Choroid plexus epithelial cell (primary cell): ENCODE measurements at regions not wholly inside any gene's neighbourhood (a gene's known extent, or its start where the extent isn't known, plus 50 kb on each side); places are given as distances from the start of the nearest gene placed in this dataset.

ENCODE experiments used
- DNase-seq: peaks from one replicate; pipeline ENCODE4 v3.0.0-alpha.2; 2010; ENCODE audit warnings: low read depth
- H3K4me3 ChIP-seq: 2 replicates; pipeline ENCODE4 v1.5.1; 2011; ENCODE audit warnings: low read depth, mild to moderate bottlenecking, control low read depth, low read length, moderate library complexity
- TF ChIP-seq, protein P1 (sequence below): conservative IDR thresholded peaks from 2 replicates; pipeline ENCODE4 v1.5.1; 2011; ENCODE audit warnings: low read depth, mild to moderate bottlenecking, control low read depth, inconsistent platforms, low read length, moderate library complexity

DNA sequence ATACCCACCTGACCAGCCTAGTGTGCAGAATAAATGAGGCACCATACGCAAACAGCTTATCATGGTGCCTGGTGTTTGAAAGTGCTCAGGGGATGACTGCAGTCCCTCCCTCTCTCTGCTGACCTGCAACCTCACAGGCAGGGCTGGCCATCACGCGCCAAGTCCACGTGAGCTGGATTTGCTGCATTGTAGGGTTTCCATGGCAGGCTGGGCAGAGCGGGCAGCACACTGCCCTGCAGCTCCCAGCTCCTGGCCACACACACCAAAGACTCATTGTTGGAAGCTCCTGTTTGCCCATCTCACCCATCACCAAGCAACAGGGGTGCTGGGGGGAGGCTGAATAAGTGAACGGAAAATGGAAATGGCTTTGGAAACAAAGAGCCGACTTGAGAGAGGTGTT is 81.8 kb downstream of the IRX3 start:
- TF ChIP-seq, protein P1, sequence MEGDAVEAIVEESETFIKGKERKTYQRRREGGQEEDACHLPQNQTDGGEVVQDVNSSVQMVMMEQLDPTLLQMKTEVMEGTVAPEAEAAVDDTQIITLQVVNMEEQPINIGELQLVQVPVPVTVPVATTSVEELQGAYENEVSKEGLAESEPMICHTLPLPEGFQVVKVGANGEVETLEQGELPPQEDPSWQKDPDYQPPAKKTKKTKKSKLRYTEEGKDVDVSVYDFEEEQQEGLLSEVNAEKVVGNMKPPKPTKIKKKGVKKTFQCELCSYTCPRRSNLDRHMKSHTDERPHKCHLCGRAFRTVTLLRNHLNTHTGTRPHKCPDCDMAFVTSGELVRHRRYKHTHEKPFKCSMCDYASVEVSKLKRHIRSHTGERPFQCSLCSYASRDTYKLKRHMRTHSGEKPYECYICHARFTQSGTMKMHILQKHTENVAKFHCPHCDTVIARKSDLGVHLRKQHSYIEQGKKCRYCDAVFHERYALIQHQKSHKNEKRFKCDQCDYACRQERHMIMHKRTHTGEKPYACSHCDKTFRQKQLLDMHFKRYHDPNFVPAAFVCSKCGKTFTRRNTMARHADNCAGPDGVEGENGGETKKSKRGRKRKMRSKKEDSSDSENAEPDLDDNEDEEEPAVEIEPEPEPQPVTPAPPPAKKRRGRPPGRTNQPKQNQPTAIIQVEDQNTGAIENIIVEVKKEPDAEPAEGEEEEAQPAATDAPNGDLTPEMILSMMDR = no peak
- DNase-seq = no peak
- H3K4me3 ChIP-seq = no peak overlapping the region

DNA sequence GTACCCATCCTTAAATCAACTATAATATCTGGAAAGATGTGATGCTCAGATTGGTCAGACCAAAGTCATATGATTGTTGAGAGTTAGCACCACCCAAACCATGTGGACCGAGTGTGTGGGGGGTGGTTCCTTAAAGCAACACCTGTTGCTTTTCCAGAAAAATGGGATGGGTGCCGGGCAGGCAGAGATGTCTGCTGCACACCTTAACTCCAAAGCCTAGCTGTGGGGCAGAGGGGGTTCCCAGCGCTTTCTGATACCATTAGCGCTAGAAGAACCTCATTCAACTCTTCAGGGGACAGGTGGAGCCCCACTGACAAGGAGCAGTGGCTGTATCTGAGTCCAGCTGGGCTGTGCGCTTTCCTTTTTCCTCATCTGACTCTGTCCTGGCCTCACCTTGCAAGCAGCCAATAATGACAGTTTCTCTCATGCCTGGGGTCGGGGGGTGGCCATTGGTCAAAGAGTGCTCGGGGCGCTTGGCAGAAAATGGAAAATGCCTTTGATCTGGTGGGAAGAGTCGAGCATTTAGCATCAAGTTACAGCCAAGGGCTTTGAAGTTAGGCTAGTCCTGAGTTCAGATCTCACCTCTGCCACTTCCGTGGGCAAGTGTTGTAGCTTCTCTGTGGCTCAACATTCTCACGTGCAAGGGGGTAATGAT is 82.6 kb downstream of the IRX3 start:
- H3K4me3 ChIP-seq = no peak overlapping the region
- TF ChIP-seq, protein P1 = no peak
- DNase-seq = no peak

DNA sequence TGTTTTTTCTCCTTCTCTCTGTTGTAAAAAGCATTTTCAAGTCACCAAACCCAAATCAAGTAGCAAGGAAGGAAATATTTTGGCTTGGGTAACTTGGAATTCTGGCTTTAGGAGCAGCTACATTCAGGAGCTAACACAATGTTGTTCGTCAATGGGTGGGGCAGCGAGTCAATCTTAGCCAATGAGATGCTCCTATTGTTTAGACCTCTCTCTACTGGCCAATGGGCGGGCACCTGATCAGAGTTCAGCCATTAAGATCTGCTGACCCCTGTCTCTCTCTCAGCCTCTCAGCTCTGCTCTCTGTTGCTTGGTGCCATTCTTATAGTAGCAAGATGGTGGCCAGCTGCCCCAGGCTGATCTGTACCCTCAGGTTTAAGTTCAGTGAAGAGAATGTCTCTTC is 83.2 kb downstream of the IRX3 start:
- DNase-seq = no peak
- H3K4me3 ChIP-seq = no peak overlapping the region
- TF ChIP-seq, protein P1 = no peak
